HG02852 (cell line): ENCODE measurements at regions not wholly inside any gene's neighbourhood (a gene's known extent, or its start where the extent isn't known, plus 50 kb on each side); places are given as distances from the start of the nearest gene placed in this dataset.
"Not testable (repeated sequence)": the region's sequence is repeated elsewhere in the genome, so short reads cannot be mapped to it uniquely, and the experiment has no call there.

Experiments used
- ATAC-seq: cut with Tn5 transposase; IDR thresholded peaks from one replicate; pipeline ENCODE4 v1.9.1; 2021; ENCODE audit warnings: mild to moderate bottlenecking, moderate library complexity; ENCODE audit not compliant: unreplicated experiment

GRCh38 chr12:107826276-107826675 is 51.8 kb downstream of the ASCL4 start:
- no peak for ATAC-seq

GRCh38 chr12:107829271-107829670 is 54.8 kb downstream of the ASCL4 start:
- no peak for ATAC-seq

DNA sequence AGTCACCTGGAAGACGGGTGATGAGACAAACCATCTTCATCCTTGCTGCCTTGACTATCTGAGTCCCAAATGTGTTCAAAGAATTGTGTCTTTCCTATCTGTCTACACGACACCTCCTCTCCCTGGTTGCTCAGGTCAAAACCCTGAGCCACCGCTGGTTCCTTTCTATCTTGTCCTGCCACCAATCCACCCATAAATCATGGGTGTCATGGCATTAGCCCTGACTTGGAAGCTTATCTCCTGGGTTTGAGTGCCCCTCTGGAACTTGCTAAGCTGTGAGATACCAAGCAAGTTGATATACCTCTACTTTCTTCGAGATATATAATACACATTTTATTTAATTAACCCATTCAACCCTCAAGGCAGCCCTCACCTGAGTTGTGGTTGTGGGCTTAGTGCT is 57.9 kb downstream of the ASCL4 start:
- ATAC-seq: no peak

- no peak for ATAC-seq
Observed at GRCh38 chr12:107840186-107840585, 65.7 kb downstream of the ASCL4 start.

- ATAC-seq: no peak
Observed at GRCh38 chr12:107843351-107844311, 69.1 kb downstream of the ASCL4 start.

DNA sequence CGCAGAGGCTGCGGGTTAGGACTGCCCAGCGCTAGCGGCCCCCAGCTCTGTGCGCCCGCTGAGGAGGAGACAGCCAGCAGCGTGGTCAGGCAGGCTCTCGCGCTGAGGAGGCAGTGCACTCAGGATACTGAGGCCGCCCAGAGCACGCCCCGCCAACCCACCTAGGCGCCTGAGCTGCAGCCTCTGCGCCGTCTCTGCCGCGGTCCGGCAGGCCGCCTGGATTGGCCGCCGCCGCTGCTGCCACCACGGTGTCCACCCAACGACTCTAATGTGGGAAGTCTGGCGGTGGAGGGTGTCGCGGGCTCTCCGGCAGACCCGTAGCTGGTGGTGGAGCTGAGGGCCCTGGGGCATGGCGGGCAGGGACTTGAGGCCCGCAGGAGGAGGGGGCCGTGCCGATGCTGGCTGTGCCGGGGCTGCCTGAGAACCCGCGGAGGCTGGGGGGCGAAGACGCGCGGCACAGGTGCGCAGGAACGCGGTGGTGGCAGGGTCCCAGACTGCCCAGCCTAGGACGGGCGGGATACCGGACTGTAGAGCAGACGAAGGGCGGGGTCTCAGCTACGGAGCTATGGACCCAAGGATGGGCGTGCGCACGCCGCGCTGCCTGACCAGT is 69.9 kb downstream of the ASCL4 start:
- ATAC-seq: no peak

DNA sequence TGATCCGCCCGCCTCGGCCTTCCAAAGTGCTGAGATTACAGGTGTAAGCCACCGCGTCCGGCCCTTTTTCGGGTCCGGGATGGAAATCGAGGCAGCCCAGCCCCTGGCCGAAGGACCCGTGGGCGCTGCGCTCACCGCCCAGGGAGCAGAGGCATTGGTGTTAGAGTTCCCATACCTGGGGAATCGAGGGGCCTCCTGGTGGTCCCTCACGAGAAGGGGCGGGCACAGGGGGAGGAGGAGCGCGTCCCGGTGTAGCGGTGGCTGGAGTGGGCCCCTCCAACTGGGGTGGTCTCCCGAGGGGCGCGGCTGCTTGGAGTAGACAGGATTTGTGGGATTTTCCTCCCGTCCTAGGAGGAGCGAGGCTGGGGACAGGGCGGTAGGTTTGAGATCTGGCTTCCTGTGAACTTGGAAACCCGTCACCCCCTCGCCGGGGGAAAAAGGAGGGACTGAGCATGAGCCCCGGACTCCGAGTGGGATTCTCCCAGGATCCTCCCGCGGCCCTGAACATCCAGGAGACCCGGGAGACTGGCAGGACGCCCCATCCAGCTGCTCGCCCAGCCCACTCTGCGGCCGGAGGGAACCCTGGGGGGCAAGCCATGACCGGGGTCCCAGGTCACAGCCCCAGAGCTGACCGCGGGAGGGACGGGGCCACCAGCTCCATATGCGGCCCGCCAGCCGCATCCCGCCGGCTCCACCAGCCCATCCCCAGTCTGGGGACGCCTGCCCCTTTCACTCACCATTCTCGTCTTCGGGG is 70.9 kb downstream of the ASCL4 start:
- ATAC-seq: no peak

DNA sequence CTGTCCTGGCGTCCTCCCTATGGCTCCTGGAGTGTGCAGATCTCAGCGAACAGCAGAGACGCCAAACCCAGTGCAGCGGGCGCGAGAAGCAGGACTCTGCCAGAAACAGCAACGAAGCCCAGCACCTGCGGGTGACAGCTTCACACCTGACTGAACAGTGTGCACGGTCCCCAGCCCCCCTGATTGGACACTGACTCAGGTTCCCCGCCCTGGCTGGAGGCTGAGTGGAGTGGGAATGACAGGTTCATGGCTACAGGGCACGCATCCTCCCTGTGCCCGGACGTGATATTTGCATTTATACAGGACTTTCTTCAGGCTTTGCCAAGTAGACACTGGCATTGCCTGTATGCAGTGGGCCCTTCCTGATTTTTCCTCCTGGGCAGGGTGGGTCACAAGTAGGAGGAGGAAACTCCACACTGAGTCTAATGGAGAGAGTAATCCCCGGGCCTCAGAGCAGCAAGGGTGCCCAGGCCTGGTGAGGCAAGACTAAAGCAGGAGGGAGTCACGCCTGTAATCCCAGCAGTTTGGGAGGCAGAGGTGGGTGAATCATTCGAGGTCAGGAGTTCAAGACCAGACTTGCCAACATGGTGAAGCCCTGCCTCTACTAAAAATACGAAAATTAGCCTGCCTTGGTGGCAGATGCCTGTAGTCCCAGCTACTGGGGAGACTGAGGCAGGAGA is 71.6 kb downstream of the ASCL4 start:
- no peak for ATAC-seq

- ATAC-seq: no peak
Observed at GRCh38 chr12:107847430-107847829, 72.9 kb downstream of the ASCL4 start.

- no peak for ATAC-seq
Observed at GRCh38 chr12:107847830-107848229, 73.3 kb downstream of the ASCL4 start.

DNA sequence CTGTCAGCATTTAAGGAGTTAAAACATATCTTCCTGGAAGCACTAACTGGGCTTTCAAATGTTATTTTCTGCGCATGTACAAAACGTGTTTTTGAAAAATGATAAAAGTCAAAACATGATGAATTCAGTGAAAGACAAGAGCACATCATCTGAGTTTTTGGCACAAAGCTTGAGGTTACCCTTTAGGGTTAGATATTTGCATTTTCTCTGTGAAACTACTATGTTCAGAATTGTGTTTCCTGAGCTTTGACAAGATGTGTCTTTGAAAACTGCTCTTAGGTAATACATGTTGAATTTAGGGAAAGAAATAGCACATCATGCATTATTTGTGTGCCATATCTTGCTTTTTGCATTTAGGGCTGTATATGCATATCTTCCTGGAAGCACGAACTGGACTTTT is 79.0 kb downstream of the ASCL4 start:
- ATAC-seq: no peak

DNA sequence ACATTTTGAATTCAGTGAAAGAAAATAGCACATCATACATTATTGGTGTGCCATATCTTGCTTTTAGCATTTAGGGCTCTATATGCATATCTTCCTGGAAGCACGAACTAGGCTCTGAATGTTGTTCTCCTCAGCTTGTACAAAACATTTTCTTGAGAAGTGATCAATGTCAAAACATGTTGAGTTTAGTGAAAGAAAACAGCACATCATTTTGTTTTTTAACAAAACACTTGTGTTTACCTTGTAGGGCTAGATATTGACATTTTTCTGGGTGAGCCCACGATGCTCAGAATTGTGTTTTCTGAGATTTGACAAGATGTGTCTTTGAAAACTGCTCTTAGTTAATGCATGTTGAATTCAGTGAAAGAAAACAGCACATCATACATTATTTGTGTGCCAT is 81.0 kb downstream of the ASCL4 start:
- ATAC-seq: no peak

GRCh38 chr12:107856096-107856495 is 81.6 kb downstream of the ASCL4 start:
- no peak for ATAC-seq

DNA sequence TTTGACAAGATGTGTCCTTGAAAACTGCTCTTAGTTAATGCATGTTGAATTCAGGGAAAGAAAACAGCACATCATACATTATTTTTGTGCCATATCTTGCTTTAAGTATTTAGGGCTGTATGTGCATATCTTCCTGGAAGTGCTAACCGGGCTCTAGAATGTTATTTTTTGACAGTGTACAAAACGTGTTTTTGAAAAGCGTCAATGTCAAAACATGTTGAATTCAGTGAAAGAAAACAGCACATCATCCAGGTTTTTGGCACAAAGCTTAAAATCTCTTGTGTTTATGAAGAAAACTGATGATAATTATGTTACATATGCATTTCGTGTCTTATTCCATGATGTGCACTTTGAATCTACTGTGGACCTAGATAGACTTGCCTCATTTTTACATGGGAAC is 82.7 kb downstream of the ASCL4 start:
- no peak for ATAC-seq

- ATAC-seq: no peak
Observed at GRCh38 chr12:107859367-107859766, 84.9 kb downstream of the ASCL4 start.

DNA sequence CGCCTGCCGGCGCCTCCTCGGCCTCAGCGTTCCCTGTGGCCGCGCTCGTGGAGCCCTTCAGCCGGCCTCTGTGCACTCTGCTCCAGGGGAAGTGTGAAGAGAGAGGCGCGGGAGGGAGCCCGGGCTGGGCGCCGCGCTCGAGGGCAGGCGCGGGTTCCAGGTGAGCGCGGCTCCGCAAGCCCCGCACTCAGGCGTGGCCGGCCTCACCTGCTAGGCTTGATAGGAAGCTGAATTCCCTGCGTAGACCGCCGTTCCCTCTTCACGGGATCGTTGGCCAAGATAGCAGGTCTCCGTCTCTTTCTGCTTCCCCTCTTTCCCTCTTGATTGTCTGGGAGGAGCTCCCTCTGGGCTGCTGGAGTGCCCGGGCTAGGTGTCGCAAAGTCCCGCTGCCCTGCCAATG is 89.7 kb downstream of the ASCL4 start:
- no peak for ATAC-seq

DNA sequence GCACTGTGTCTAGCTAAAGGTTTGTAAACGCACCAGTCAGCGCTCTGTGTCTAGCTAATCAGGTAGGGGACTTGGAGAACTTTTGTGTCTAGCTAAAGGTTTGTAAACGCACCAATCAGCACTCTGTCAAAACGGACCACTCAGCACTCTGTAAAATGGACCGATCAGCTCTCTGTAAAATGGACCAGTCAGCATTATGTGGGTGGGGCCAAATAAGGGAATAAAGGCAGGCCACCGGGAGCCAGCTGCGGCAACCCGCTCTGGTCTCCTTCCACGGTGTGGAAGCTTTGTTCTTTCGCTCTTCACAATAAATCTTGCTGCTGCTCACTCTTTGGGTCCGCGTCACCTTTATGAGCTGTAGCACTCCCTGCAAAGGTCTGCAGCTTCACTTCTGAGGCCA is 90.2 kb downstream of the ASCL4 start:
- not testable (repeated sequence) for ATAC-seq

GRCh38 chr12:107873223-107873622 is 98.7 kb downstream of the ASCL4 start:
- no peak for ATAC-seq

DNA sequence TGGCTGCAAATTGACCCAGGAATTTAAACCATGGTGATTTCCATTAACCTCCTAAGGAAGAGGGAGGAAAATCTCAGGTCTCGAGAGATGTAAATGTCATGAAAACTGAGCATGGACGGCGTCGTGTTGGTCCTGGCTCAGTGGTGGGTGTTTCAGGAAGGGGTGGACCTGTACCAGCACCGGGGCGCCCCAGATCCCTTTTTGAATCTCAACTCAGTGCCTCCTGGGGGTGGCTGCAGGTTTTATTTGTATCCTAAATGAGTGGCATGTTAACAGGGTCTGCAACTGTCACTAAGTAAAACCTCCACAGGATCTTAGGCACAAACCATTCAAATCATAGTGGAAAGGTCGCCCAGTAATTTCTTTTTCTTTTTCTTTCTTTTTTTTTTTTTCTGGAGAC is 101.3 kb downstream of the ASCL4 start:
- no peak for ATAC-seq

GRCh38 chr12:107884769-107885694 is 110.5 kb downstream of the ASCL4 start:
- no peak for ATAC-seq
